OCI-LY1 (cell line): ENCODE measurements at regions not wholly inside any gene's neighbourhood (a gene's known extent, or its start where the extent isn't known, plus 50 kb on each side); places are given as distances from the start of the nearest gene placed in this dataset.

Experiments used
- EZH2 ChIP-seq: fragments of 200-600 bp; sonication (generic), shearing (Covaris generic); IDR thresholded peaks from 2 replicates; pipeline ENCODE4 v1.8.0; 2017; ENCODE audit warnings: borderline replicate concordance, mixed run types, mild to moderate bottlenecking, antibody characterized with exemption, low read length, moderate library complexity, mixed read lengths
- TF ChIP-seq, protein P1 (sequence below): fragments of 200-600 bp; sonication (generic), shearing (Covaris generic); IDR thresholded peaks from 2 replicates; pipeline ENCODE4 v1.5.1; 2017; ENCODE audit warnings: mild to moderate bottlenecking, antibody characterized with exemption, low read length, moderate library complexity, mixed read lengths

DNA sequence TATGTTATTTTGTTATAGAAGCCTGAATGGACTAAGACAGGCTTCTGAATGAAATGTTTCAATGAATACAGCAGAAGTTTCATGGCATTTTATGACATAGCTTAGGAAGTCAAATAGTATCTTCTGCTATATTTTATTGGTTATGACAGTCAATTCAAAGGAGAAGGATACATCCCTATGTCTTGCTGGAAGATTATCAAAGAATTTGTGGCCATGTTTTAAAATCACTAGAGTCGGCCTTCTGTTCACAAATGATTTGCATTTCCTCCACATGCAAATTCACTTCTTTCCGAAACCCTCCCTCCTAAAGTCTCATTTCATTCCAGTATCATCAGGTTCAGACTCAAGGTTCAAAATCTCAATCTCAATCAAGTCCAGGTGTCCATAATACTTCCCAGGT is 679.2 kb upstream of the ADAMTS5 start:
- TF ChIP-seq EZH2, result no peak
- TF ChIP-seq, protein P1, sequence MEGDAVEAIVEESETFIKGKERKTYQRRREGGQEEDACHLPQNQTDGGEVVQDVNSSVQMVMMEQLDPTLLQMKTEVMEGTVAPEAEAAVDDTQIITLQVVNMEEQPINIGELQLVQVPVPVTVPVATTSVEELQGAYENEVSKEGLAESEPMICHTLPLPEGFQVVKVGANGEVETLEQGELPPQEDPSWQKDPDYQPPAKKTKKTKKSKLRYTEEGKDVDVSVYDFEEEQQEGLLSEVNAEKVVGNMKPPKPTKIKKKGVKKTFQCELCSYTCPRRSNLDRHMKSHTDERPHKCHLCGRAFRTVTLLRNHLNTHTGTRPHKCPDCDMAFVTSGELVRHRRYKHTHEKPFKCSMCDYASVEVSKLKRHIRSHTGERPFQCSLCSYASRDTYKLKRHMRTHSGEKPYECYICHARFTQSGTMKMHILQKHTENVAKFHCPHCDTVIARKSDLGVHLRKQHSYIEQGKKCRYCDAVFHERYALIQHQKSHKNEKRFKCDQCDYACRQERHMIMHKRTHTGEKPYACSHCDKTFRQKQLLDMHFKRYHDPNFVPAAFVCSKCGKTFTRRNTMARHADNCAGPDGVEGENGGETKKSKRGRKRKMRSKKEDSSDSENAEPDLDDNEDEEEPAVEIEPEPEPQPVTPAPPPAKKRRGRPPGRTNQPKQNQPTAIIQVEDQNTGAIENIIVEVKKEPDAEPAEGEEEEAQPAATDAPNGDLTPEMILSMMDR, result no peak
